Amniotic stem cell (primary cell): ENCODE measurements at regions not wholly inside any gene's neighbourhood (a gene's known extent, or its start where the extent isn't known, plus 50 kb on each side); places are given as distances from the start of the nearest gene placed in this dataset.
"Not testable (repeated sequence)": the region's sequence is repeated elsewhere in the genome, so short reads cannot be mapped to it uniquely, and the experiment has no call there.

Source experiments
- DNase-seq: peaks from one replicate; lab custom pipeline; 2025; lab: John Stamatoyannopoulos, UW

DNA sequence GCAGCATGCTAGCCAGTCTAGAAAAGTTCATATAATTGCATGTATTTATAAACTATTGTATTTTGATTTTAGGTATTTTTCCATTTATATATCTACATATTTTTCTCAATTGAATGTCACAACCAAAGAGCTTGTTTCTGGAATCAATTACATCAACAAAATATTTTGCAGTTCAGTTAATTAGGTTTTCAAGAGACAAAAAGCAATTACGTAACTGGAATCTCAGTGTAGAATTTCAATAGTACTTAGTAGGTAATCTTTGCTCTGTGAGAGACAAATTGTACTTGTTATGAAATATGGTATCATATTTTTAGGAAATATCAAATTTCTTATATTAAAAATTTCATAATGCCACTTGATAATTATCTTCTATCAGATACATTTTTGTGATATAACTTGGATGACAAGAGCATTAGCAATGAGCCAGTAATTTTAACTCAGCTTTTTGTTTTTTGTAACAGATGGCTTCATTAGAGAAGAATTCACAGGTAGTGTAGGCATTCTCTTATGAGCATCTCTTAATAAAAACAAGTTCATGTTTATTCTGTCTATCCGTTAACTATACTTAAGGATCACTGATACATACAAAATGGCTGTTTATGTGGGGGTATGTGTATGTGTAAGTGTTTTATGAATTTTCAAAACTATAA, 774.7 kb downstream of the C12orf50 start:
- no peak for DNase-seq

DNA sequence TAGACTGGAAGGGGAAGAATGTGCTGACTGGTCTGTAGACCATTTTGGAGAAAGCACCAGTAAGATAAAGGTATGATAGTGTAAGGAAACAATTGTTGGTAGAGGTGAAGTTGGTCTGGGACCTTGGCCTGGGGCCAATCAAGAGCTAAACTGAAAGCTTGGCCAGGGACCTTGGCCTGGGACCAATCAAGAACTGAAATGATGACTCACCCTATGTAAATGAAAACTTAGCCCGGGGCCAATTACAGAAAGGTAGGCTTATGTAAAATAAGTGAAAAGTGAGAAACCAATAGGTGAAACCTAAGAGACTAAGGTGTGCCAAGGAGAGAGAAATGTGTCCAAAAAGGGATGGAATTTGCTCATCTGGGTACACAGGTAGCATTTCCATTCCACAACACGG, 776.0 kb downstream of the C12orf50 start:
- no peak for DNase-seq

DNA sequence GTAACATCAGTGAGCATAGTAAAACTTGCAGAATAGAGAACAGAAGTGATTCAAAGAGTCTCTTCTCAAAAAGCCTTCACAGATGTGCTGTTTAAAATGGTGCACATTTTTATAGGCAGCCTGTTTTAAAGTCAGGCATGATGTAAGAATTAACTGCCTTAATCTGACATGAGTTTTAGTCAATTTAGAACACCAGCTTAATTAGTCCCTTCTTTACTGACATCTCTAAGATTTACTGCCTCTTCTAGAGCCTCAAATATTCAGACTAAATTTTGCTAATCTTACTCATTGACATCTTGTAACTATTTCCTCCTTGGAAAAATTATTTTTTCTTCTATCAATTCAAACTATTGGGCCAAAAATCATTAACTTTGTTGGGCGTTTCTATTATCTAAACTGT, 782.5 kb downstream of the C12orf50 start:
- DNase-seq: no peak

DNA sequence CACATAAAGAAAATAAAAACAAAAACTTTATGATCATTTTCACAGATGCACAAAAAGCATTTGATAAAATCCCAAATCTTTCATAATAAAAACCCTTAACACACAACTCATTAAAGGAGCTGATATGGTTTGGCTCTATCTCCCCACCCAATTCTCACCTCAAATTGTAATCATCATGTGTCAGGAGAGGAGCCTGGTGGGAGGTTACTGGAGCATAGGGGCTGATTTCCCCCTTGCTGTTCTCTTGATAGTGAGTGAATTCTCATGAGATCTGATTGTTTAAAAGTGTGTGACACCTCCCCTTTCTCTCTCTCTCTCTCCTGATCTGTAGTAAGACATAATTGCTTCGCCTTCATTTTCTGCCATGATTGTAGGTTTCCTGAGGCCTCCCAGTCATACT, 790.7 kb downstream of the C12orf50 start:
- no peak for DNase-seq

DNA sequence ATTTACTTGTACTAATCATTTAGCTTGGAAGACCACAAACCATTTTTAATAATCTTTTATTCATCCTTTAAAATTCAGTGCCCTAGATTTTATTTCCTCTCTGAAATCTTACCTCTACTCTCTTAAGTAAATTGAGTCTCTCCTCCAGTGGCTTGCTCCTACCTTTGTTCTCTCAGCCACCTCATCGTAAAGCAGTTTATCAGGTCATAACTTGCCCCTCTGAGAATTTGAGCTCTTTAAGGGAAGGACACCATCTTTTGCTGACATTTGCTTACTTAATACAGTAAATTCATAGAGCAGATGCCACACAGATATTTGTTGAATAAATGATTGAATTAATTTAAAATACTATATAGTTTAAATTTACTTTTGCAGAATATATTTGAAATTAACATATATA, 794.3 kb downstream of the C12orf50 start:
- no peak for DNase-seq

DNA sequence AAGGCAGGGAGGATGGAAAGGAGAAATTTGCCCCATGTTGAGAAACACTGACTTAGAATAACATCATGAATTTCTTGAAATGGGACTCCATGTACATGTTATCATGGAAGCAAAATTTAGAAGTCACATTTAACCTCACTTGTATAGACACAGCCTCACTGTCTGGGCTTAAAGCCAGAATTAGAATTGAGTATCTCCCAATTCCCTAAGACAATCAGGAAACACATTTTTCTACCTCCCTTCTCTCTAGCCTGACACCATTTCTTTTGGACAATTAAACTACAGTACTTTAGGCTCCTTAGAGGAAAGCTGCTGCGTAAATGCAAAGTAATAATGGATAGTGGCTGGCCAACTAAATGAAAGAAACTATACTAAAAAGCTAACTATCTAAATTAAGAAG, 795.5 kb downstream of the C12orf50 start:
- DNase-seq: no peak

DNA sequence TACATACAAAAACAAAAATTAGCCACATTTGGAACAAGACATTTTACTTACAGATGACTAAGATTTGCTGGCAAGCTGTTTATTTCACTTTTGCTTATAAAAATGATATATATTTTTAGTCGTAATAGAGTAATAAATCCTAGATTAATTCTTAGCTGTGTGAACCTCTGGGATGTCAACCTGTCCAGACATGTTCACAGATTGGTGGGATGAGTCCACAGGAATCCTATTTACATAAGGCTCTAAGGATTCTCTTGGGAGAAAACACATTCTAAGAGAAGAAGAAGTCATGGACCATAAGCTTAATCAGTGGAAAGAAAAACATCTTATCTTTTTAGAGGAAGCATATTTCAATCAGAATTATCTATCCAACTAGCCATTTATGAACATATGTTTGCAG, 797.4 kb downstream of the C12orf50 start:
- no peak for DNase-seq

DNA sequence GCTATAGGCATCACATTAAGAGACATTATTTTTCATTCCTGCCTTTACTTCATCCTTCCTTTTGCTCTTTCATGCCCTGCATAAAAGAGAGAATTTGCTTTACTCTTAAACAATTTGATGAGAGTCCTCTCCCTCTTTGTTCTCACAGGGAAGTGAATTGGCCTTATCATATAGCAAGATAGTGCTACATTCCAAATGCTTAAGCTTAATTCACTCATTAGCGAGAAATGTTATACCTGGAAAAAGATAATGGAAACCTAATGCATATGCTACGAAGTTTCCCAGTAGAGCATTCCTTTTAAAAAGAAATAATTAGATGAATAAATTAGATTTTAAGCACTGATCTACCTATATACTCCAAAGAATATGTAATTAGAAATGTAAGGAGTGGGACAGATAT, 798.8 kb downstream of the C12orf50 start:
- DNase-seq: no peak

GRCh38 chr12:87227162-87227561, 802.0 kb downstream of the C12orf50 start:
- DNase-seq: no peak

GRCh38 chr12:87217491-87217890, 811.7 kb downstream of the C12orf50 start:
- no peak for DNase-seq

- no peak for DNase-seq
Measured at GRCh38 chr12:87216436-87216835, 812.8 kb downstream of the C12orf50 start.

DNA sequence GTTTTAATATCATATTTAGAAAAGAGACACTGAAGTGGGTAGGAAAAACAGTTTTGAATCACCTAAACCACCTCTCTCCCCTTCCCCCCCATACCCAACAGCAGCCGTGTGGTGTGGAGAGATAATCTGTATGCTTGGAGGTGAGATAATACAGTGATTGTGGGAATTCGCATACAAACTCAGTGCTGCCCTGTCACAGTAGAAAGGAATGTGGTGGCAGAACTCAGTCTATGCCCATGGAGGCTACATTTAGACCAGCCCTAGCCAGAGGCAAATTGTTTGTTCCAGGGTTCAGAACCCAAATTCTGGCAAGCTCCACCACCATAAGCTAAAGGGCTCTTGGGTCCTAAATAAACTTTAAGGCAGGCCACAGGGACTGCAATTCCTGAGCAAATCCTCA, 827.0 kb downstream of the C12orf50 start:
- no peak for DNase-seq

DNA sequence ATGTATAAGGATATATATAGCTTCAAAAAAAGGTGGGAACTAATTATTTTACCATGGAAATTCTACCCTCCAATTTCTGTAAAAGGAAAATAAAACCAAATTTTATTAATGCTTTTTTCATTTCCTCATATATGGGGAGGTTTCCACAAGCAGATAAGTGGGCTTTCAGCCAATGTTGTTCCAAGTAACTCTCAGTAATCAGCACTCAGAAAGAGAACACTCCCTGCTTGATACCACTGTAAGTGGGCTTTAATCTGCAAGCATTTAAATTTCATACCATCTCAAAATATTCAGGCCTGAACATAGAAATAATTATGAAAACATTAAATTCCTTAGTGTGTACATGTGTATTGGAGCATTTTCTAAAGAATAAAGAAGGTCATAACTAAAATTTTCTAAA, 827.6 kb downstream of the C12orf50 start:
- DNase-seq: no peak

DNA sequence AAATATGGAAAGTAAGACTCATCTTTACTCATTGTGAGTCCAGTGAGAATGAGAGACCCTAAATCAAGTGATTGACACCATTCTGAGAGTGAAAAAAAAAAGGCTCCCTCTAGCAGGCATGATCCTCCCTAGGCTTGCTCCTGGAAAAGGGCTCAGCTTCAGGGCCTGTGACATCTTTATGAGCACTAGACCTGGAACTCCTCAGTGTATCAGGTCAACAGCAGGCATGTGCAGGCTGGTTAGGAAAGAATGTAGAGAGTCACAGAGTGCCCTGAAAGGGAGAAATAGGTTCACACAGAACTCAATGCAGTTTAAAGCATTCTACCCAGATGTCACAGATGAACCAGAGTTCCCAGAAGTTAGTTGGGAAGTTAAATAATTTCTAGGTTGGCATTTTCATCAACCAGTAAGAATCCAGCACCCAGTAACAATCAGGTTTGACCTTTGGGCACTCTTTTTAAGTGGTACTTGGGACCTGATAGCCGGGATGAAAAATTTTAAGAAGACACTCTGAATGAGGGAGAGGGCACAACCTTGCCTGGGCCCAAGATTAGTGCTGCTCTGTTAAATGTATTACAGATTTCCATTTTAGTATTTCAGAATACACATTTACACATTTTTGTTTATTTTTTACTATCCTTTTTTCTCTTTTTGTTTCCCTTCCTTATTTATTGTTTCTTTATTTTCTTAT, 828.8 kb downstream of the C12orf50 start:
- DNase-seq: no peak

GRCh38 chr12:87198181-87198580, 831.0 kb downstream of the C12orf50 start:
- DNase-seq: no peak

DNA sequence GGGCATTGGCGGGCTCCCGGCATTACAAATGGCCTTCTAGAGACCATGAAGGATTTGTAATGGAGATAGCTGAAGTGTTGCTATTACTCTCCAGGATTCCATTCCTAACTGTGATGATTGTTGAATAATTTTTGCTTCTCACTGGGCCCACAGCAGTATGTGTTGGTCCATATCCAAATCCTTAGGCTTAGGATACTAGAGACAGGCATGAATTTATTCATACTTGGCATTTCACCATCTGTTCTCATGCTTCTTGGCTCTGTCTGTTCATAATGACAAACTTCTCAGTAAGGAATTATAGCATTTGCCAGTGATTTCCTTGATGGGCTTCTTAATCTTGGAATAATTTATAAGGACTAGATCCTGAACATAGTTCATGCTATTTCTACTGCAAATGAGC, 832.9 kb downstream of the C12orf50 start:
- no peak for DNase-seq

GRCh38 chr12:87194389-87194788, 834.8 kb downstream of the C12orf50 start:
- not testable (repeated sequence) for DNase-seq

GRCh38 chr12:87185367-87185766, 843.8 kb downstream of the C12orf50 start:
- no peak for DNase-seq

- DNase-seq: no peak
Measured at GRCh38 chr12:87182696-87183233, 846.4 kb downstream of the C12orf50 start.

DNA sequence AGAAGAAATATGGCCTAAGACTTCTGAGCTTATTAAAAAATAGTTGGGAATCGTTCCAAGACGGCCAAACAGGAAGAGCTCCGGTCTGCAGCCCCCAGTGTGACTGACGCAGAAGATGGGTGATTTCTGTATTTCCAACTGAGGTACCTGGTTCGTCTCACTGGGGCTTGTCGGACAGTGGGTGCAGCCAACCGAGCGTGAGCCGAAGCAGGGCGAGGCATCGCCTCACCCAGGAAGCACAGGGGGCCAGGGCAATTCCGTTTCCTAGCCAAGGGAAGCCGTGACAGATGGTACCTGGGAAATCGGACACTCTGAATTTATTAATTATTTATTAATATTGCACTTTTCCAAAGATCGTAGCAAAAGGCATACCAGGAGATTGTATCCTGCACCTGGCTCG, 857.8 kb downstream of the C12orf50 start:
- no peak for DNase-seq

DNA sequence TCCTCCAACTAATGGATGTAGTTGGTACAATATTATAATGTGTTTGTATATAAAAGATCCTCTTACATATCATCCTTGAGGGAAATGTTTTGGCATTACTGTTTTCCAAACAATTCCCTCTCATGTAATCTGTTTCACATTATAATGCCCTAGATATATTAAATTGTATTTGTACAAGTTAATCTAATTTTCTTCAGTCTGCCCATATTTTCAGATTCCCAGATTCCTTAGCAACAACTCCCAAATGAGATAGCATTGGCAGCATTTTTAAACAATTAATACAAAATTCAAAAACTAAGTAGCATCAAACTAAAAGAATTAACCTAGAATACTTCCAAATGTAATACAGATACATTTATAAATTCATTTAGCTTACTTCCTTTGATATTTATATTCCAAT, 860.2 kb downstream of the C12orf50 start:
- no peak for DNase-seq

DNA sequence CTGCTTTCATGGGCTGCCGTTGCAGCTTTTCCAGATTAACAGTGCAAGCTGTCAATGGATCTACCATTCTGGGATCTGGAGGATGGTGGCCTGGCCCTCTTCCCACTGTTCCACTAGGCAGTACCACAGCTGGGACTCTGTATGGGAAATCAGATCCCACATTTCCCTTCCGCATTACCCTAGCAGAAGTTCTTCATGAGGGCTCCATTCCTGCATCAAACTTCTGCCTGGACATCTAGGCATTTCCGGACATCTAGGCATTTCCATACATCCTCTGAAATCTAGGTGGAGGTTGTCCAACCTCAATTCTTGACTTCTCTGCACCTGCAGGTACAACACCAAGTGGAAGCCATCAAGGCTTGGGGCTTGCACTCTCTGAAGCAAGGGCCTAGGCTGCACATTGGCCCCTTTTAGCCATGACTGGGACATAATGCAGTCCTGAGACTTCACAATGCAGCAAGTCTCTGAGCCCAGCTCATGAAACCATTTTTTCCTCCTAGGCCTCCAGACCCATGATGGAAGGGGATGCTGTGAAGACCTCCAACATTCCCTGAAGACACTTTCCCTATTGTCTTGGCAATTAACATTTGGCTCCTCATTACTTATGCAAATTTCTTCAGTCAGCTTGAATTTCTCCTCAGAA, 863.3 kb downstream of the C12orf50 start:
- DNase-seq: no peak

GRCh38 chr12:87163122-87163521, 866.1 kb downstream of the C12orf50 start:
- DNase-seq: no peak
